ENCODE measurements at regions not wholly inside any gene's neighbourhood (a gene's known extent, or its start where the extent isn't known, plus 50 kb on each side); places are given as distances from the start of the nearest gene placed in this dataset.
A peak's percentile ranks its signal among the peaks of the same experiment; 100 is the strongest.

- TF ChIP-seq JUND (IDR thresholded peaks at IDR 0.05) = no peak
Measured at GRCh38 chr6:150463852-150464251, 95.0 kb downstream of the IYD start (continued).

GRCh38 chr6:150464966-150465365 is 96.2 kb downstream of the IYD start:
- Histone ChIP-seq H3K27ac (ENCODE audit: low read depth, low read length) (no peak overlapping the region), H3K4me3 (replicated peaks in 1 of 2; ENCODE audit: low read depth in 1 of 2, low read length in 2 of 2) (no peak overlapping the region), H4K20me1 (ENCODE audit: insufficient read depth) (no peaks in the 10 kb centered on the region), H3K9ac (ENCODE audit: low read length) (no peak overlapping the region), H3K4me2 (ENCODE audit: low read length) (peak overlapping the region; percentile 28; the same call in 1 of the 2 replicates), H3K27me3 (ENCODE audit: insufficient read depth, low read length) (no peaks in the 10 kb centered on the region), H3K9me2 (ENCODE audit: insufficient read depth) (no peaks in the 10 kb centered on the region), H3K4me1 (ENCODE audit: control insufficient read depth in 1 of 2, insufficient read depth in 2 of 2, low read length in 2 of 2) (peaks cover 0 to 13% of the 10 kb centered on the region in 2 experiments; a peak in 2 of 4 replicates), H3K36me3 (ENCODE audit: control insufficient read depth in 1 of 2, insufficient read depth in 2 of 2, low read length in 2 of 2) (no peaks in the 10 kb centered on the region), H3K79me2 (ENCODE audit: insufficient read depth, low read length) (no peaks in the 10 kb centered on the region), H2AFZ (ENCODE audit: low read depth, low read length, poor library complexity, severe bottlenecking) (peak overlapping the region; percentile 71), H3K9me3 (ENCODE audit: control insufficient read depth in 1 of 2, insufficient read depth in 1 of 2, low read depth in 1 of 2, low read length in 2 of 2) (no peaks in the 10 kb centered on the region)
- ChIA-PET CTCF (no interaction called here), POLR2A (no interaction called here), RAD21 (ENCODE audit: low non-redundant PET in 1 of 2, low total read pairs in 2 of 2, uncharacterized antibody in 2 of 2, unreplicated experiment in 2 of 2) (interaction anchor here in 1 of 2 experiments (0.5 kb wide), 1 partner anchor 275 kb away, joined by 3 read pairs; no protein-coding TSS in a partner anchor)
- TF ChIP-seq REST (IDR thresholded peaks at IDR 0.05; ENCODE audit: low read depth) = no peak
- no peak for TF ChIP-seq SP1 (IDR thresholded peaks at IDR 0.05; ENCODE audit: low read depth)
- no peak for TF ChIP-seq ATF3 (IDR thresholded peaks at IDR 0.05)
- TF ChIP-seq EGR1 (IDR thresholded peaks at IDR 0.05; ENCODE audit: low read depth) = no peak
- TF ChIP-seq SIN3A (IDR thresholded peaks at IDR 0.05; ENCODE audit: low read depth) = no peak
- TF ChIP-seq ELF1 (IDR thresholded peaks at IDR 0.05; ENCODE audit: borderline replicate concordance, low read depth) = no peak
- TF ChIP-seq POLR2AphosphoS5 (IDR thresholded peaks at IDR 0.05; ENCODE audit: low read depth, low read length) = no peak
- TF ChIP-seq CEBPB (IDR thresholded peaks at IDR 0.05; ENCODE audit: low read depth) = no peak
- no peak for TF ChIP-seq CTCF (IDR thresholded peaks at IDR 0.05 in 2 of 3, conservative IDR thresholded peaks at IDR 0.05 in 1 of 3; ENCODE audit: borderline replicate concordance in 1 of 3, insufficient read depth in 1 of 3, low read depth in 2 of 3, low read length in 2 of 3)
- no peak for TF ChIP-seq CBX3 (IDR thresholded peaks at IDR 0.05; ENCODE audit: low read depth)
- TF ChIP-seq ZFX (IDR thresholded peaks at IDR 0.05) = no peak
- TF ChIP-seq JUND (IDR thresholded peaks at IDR 0.05) = no peak
- no peak for TF ChIP-seq YY1 (IDR thresholded peaks at IDR 0.05; ENCODE audit: extremely low read depth, insufficient replicate concordance, low read depth, low read length)
- ATAC-seq (no peak), DNase-seq (ENCODE audit: low read depth, low spot score) (no peak)
- intact Hi-C loops (cut with micrococcal nuclease) = no loop called here
- no TSS peak for BruUV-seq (replicated peaks)
